ENCODE measurements at regions not wholly inside any gene's neighbourhood (a gene's known extent, or its start where the extent isn't known, plus 50 kb on each side); places are given as distances from the start of the nearest gene placed in this dataset.

DNA sequence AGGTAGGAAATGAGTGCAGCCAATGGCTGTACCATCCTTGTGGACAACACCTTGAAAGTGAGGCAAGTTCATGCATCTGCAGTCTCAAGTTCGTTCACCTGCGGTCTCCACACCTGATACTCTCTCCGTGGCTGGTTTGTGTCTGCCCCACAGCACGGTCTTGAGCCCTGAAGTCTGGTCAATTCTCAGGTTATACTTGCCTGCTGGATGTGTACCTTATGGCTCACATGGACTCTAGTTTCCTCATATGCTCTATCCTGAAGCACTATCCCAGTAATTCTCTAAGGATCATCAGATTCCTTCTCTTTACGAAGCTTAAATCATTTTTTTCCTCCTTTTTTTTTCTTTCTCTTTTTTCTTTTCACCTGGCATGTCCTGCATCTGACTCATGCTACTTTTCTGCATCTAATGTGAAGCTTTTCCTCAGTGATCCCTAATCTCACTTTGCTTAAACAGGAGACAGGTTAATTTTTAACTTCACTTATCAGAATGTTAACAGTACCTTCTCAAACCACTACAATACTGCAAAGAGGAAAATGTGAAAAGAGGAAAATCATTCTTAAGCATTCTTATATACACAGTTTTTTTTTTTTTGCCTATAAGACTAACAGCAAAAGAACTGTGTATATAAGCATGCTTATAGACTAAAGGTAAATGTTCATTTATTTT is 511.2 kb downstream of the SOX11 start:
- no peak for DNase-seq (ENCODE audit: low spot score)

DNA sequence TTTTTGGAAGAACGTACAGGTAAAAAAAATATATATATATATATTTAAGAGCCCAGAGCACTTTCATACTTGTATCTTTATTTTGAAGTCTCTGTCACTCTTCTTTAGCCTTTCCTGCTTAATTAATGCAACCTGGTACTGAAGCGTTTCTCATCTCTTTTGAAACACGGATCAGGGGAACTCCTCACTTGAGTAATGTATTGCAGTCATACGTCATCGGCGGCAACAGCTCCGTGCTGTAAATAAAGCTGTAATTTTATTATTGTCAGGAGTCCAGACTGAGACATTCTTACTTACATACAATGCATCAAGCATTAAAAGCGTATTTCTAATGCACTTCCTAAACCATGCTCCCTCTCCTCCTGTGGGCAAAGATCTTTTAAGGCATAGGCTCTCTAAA is 514.7 kb downstream of the SOX11 start:
- DNase-seq (ENCODE audit: low spot score): no peak

DNA sequence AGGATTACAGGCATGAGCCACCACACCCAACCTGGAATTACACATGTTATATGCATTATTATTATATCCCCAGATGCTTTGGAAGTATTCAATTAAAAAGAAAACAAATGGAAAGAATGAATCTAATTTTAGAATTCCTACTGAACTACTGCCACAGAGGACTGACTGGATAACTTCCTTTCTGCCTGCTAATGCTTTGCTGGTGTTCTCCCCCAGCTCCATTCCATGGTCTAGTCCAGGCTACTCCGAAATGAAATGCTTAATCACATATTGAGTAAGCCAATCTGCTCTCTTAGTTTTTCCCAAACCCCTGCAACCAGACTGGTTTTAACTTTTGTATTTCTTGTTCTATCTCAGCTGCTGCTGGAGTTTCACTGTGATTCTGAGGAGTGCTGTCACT is 519.1 kb downstream of the SOX11 start:
- no peak for DNase-seq (ENCODE audit: low spot score)

DNA sequence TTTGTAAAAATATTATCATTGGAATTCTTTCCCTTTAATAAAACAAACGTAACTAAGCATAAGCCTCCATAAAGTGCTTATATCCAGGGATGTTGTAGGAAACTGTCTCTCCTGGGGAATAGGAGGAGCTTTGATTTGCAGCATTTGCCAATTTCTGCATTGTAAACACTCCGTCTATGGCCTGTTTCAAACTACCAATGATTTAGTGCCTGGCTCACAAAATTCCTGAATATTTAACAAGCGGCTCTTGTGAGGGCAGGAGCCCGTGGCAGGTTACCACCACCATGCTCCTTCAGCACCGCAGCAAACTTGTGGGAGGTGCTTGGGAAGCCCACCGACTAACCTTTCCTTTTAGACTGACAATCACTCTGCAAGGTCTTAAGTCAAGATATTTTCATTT is 520.3 kb downstream of the SOX11 start:
- DNase-seq (ENCODE audit: low spot score): no peak

DNA sequence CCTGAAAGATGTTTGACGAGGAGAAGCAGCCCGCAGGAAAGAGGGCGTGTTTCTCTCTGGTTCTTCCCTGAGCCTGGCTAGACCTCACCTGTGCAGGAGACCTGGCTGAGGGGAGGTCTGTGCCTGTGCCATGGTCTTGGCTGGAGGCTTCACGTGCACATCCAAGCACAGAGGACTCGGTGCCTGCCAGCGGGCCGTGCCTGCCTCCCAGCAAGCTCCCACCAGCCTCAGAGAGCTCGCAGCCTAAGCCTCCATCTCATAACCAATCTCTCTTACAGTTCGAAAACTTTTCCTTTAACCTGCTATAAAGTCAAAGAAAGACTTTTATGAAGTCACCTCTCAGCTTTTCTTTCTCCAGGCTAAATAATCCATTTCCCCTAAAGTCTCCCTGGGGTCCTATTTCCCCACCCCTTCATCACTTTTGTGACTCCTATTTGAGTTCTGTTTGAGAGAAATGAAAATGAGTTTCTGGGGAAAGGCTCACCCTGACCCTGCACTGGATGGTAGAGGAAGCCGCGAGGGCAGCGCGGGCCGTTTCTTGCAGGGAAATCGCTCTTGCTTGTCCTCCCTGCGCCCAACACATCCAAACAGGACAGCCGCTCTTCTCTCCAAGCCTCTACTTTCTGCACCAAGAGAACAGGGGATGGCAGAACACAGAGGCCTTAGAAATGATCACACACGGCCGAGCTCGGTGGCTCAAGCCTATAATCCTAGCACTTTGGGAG is 521.0 kb downstream of the SOX11 start:
- DNase-seq (ENCODE audit: low spot score): no peak

DNA sequence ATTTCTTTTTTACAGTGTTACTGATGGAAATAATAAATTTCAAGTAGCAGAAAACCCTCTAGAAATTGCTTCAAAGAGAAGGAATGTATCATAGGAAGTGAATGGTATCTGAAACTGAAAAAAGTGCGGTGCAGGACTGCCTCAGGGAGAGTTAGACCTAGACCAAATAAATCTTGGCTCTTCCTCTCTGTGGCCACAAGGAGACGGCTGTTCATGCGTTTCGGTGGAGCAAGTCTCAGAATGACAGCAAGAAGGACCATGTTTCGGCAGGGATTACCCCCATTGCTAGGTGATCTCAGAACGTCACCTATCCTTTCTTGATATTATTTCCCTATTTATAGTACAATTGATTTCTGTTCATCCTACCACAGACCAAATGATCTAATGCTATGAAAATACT is 522.3 kb downstream of the SOX11 start:
- DNase-seq (ENCODE audit: low spot score): no peak

DNA sequence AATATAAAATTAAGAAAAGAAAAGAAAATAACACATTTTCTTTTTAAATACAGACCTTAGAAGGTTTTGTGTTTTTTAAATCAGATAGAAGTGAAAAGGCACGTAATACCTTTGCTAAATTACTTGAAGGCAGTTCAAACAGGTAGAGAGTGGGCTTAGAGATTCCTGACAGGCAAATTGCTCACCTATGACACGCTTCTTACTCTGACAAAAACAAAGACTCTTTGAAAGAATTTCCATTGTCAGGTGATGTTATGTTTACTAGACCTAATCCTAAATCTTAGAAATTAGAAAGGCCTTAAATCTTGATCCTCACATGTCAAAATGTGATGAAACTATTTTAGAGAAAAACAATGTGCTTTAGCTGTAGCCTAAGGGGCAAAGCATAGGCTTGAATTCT is 522.9 kb downstream of the SOX11 start:
- DNase-seq (ENCODE audit: low spot score): no peak

DNA sequence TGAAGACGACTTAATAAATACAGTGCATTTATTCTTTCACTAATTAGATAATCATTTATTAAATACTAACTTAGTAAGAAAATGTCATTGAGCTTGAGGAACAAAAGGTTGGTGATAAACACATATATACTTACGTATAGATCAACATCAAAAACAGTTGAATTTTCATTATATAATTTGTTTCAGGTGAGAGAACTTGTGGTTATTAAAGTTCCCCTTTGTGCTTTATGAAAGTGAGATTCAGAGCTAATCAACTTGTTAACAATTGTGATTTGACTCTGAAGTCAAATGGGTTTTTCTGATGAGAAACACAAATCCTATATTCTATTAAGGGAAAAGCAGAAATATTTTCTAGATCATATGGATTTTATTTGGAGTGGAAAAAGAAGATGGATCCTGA is 524.0 kb downstream of the SOX11 start:
- no peak for DNase-seq (ENCODE audit: low spot score)

DNA sequence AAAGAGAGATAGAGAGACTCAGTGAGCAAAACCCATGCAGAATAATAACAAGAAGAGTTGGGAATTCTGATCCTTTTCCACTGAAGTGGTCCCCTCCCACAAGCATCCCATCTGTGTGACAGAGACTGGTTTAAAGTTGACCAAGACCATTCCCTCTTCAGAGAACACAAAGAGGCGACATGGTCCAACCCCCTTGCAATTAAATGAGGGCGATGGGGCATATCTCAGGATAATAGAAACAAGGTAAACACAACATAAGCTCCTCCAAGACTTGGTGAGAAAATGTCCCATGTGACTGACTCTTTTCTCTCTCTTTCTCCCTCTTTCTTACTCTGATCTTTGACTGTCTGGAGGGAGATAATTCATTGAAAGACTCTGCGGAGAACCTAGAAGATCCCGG is 526.7 kb downstream of the SOX11 start:
- DNase-seq (ENCODE audit: low spot score): no peak

DNA sequence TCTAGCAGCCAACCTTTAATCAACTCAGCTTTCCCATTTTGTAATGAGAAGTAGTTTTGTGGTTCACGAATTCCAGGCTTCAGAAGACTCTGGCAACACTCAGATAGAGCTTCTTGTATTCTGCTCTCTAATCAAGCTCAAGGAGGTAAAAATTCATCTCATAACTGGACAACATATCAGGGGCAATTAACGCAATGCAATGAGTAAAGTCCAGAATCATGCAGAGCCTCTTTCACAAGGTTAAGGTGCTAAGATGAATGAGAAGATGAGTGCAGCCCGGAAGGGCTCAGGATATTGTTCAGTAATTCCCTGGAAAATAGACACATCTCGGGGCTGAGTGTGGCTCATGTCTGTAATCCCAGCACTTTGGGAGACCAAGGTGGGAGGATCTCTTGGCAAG is 527.7 kb downstream of the SOX11 start:
- no peak for DNase-seq (ENCODE audit: low spot score)

DNA sequence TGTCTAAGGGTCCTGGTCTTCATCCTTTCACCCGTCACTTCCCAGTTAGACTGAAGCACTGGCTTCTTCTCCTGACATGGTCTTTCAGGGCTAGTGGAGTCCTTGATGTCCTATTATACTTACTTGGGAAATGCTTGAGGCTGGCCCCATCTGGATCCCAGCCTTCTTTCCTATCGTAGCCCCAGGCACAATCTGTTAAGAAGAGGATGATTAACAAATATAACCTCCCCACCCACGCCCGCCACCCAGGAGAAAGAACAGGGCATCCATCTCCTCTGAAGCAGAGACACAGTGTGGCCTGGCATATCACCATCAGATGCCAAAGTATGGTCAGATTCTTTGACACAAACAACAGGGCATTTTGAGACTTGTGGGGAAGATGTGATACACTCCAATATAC is 530.1 kb downstream of the SOX11 start:
- DNase-seq (ENCODE audit: low spot score): no peak

DNA sequence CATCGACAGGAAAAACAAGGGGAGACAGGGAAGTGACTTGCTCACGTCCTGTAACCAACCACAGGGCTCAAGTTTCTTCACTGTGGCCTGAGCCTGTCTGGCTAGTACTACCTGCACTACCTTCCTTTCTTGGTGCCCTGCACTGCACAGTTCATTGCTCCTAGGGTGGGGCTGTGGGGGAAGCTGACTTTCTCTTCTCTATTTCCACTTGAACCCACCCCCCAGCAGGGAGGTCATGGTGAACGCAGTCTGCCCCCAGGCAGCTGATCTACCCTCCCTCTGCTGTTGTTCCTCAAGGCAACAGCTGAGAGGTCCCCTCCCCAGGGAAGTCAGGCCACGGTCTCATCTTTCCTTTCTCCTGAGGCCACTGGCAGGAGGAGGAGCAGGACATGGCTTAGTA is 532.1 kb downstream of the SOX11 start:
- no peak for DNase-seq (ENCODE audit: low spot score)

DNA sequence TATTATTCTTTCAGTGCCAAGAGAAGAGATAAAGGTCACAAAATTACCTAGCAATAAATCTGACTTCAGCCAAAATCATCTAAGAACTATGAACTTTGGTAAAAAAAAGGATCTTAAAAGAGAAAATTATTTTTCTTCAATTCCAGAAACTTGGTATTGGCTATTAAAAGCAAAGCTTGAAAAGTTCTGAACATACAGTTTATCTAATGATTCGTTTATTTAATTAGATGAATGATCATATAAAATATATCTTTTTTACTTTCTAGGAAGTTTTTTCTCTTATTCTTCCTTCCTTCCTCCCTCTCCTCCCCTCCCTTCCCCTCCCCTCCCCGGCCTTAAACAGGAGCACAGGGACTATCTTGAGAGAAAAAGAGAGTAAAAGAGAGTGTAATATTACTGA is 536.1 kb downstream of the SOX11 start:
- DNase-seq (ENCODE audit: low spot score): no peak

DNA sequence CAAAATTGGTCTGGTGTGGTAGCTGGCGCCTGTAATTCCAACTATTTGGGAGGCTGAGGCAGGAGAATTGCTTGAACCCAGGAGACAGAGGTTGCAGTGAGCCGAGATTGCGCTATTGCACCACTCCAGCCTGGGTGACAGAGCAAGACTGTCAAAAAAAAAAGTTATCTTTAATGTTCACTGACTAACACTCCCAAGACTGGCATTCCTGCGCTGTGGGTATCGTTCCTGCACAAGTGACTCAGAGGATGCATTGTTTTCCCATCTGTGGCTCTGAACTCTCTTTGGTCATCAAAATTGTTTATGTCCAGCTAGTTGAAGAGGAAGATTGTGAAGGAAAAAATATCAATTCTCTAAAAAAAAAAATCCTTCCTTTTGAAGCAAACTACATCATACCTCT is 539.0 kb downstream of the SOX11 start:
- DNase-seq (ENCODE audit: low spot score): no peak

DNA sequence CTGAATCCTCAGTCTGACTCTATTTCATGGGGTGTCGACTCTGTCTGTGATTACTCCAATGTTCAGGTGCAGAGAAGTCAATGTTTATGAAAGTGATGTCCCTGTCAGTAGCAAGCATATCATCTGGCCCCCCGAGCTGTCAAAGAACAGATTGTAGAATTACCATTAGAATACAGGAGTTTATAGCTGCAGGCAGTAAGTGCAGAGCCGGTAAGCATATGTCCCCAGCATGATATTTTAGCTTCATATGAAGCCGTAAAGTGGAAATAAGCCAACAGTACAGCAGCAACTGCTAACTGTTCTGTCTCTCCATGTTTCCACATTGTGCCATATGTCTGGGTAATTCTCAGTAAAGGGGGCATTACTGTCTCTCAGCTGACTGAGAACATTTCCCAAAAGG is 541.8 kb downstream of the SOX11 start:
- DNase-seq (ENCODE audit: low spot score): no peak

DNA sequence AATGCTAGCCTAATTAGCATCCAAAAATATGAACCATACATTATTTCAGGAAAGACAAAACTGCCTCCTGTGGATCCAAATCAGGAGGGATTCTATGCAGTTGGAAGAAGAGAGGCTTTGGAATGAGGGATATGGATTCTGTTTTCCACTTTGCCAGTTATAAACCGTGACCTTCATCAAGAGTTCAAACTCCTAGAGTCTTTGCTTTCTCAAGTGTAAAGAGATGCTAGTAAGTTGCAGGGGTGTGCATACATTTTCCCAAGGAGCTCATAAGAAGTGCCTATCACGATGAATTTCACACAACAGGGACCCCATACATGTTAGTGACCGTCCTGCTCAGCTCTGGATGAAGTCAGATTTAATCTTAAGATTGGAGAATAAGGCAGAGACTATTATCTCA is 542.5 kb downstream of the SOX11 start:
- no peak for DNase-seq (ENCODE audit: low spot score)

DNA sequence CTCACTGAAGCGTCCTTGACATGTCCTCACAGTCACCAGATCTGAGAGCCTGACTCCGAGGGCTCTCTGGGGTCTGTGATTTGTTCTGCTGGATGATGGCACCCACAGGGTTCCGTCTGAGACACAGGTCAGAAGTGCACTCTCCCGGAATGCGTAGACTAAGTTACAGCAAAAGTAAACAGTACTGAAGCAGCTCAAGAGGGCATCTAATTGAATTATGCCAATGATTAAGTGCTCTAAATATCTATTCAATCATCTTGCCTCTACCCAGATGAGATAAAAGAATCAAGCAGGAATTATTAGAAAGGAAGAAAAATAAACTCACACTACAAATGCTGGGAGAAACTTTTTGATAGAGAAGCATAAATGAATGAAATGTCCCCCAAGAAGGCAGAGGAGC is 544.1 kb downstream of the SOX11 start:
- DNase-seq (ENCODE audit: low spot score): no peak

DNA sequence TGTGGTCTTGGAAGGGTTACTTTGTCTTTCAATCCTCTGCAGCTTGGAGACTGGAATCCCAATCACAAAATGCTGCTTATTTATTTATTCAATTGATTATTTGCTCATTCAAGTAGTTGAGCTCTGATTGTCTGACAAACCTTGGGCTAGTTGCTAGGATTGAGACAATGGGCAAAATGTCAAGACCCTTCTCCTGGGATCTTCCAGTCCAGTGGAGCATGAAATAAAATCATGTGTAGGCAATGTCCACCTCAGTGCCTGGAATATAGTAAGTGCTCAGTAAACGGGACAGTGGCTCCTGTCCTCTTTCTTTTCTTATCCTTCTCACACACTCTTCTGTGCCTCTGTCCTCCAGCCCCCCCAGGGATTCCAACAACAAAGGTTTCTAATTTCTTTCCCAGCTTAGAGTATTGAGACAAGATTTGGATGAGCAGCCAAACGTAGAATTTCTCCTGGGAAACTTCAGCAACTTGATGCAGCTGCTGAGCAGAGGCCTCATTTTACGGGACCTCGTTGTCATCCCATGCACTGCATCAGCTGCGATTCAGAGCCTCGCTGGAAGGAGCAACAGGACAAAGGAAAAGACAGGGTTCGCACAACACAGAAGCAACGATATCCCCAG is 545.0 kb downstream of the SOX11 start:
- DNase-seq (ENCODE audit: low spot score): no peak

DNA sequence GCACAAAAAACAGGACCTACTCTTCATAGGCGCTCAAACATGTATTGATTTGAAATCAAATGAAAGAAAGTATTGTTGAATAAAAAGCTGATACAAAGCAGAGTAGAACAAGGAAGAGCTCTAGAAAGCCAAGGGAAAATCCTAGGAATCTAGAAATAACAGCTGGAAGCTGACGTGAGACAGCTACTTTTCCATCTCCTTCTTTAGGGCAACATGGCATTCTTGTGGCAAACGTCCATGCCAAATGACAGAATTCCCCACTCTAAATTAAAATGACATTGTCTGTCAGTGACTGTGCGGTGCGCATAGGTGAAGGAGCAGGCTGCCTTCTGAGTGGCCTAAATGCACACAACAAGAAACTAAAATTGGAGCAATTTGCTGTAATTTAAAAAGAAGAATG is 557.4 kb downstream of the SOX11 start:
- no peak for DNase-seq (ENCODE audit: low spot score)

DNA sequence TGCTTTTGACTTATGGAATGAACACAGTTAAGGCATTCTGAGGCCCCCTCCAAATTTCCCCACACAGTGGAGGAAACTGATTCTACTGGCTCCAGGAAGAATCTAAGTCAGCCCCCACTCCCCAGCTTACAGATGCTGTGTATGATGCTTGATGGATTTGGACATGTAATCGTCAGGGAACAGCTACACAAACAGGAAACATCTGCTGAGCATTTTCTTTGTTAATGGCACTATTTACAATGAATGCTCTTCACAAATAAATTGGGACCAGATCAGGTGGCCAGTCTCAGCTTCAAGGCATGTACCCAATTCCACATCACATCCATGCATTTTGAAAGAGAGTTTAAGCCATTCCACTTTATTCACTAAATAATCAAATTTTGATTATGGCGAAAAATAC is 562.3 kb downstream of the SOX11 start:
- DNase-seq (ENCODE audit: low spot score): no peak

DNA sequence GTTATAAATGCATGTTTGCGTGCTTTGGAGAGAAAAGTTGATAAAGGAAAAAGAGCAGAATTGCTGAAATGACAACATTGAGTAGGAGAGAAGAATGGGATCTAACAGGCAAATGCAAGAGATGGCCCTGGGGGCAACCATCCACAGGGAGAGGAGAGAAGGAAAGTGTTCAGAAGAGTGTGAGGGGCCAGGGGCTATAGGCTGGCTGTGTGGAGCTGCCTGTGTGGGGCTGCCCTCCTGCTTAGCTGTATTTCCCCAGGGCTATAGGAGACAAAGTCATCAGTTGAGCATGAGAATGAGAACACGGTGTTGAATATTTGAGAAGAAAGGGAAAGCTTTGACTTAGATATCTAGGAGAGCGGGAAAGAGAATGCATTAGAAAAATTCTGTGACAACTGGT is 572.0 kb downstream of the SOX11 start:
- no peak for DNase-seq (ENCODE audit: low spot score)

DNA sequence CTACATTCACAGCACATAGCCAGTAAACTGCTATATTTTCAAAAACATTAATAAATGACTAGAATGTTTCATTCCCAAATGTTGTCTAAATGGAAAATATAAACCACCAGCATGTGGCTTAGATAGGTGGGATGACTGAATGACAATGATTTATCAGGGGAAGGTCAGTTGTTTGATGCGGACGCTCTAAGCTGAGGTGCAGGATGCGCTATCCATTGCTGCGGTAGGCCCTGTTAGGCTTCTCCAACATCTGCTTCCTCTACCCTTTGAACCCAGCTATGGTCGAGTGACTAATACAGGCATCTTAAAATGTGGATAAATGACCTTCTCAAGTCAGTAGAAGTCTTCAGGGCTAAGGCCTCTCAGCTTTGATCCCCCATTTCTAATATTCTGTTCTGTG is 584.2 kb downstream of the CMPK2 start:
- no peak for DNase-seq (ENCODE audit: low spot score)

DNA sequence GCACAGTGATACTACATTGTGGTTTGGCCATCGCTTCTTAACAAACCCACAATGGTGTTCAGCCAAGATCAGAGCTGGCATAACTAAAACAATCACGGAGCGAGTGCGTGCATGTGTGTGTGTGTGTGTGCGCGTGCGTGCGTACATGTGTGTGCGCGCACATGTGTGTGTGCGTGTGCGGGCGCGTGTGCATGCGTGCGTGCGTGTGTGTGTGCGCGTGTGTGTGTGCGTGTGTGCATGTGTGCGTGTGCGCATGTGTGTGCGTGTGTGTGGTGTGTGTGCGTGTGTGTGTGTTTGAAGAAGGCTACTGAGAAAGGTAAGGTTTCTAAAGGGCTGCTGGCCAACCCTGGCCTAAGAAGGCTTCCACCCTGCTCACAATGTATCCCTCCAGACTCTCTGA is 582.4 kb downstream of the CMPK2 start:
- DNase-seq (ENCODE audit: low spot score): no peak

DNA sequence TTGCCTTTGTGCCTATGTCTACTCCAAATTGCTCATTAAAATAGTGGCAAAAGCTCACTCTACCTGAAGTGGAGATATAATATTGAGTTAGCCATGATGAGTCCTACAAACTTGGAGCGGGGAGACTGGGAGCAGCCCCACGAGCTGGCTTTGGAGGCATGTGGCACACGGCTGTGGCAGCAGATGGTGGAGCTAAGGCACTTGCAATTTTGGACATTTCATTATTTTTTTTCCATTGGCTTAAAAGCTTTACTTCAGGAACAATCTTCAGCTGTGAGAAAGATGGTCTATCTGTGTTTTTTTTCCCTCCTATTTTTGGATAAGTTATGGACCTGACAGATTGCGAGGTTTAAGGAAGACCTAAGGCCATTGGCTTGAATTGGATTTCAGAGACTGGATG is 578.3 kb downstream of the CMPK2 start:
- no peak for DNase-seq (ENCODE audit: low spot score)

Measured in LoVo (cell line).